H1 (cell line): ENCODE measurements at regions not wholly inside any gene's neighbourhood (a gene's known extent, or its start where the extent isn't known, plus 50 kb on each side); places are given as distances from the start of the nearest gene placed in this dataset.

Experiments
- CTCF ChIA-PET: fragments of 300-600 bp; sonication (Branson Sonifier 250); formaldehyde crosslinking; loops from one replicate; lab custom pipeline; 2021; ENCODE audit not compliant: partially characterized antibody; lab: Charles Lee
- POLR2A ChIA-PET: fragments of 300-600 bp; sonication (Branson Sonifier 250); formaldehyde crosslinking; loops from one replicate; lab custom pipeline; 2021; ENCODE audit warnings: inconsistent platforms; ENCODE audit not compliant: partially characterized antibody; lab: Charles Lee
- DNase-seq, 2 experiments: peaks; one replicate each; pipeline versions ENCODE4 v3.0.0 to v3.0.0-alpha.2; 2010 to 2022; ENCODE audit warnings: low spot score in 2 of 2, low read depth in 1 of 2, mixed read lengths in 1 of 2
- FAIRE-seq: peaks from 2 replicates; lab custom pipeline; 2011; peaks lifted over from hg19 to GRCh38; lab: Jason Lieb, UNC
- H2AFZ ChIP-seq: 2 replicates; pipeline ENCODE4 v1.8.1; 2012; ENCODE audit warnings: low read length, inconsistent platforms
- H2AK5ac ChIP-seq: 2 replicates; pipeline ENCODE4 v1.6.1; 2013; ENCODE audit warnings: low read depth, low read length
- H2BK120ac ChIP-seq: replicated peaks from 2 replicates; pipeline ENCODE3; 2013; ENCODE audit warnings: low read depth, low read length, inconsistent platforms
- H2BK12ac ChIP-seq: 2 replicates; pipeline ENCODE4 v1.6.1; 2013; ENCODE audit warnings: low read depth, low read length
- H2BK15ac ChIP-seq: 2 replicates; pipeline ENCODE4 v1.6.1; 2013; ENCODE audit warnings: low read length
- H2BK20ac ChIP-seq: 2 replicates; pipeline ENCODE4 v1.6.1; 2013; ENCODE audit warnings: low read length
- H2BK5ac ChIP-seq: 2 replicates; pipeline ENCODE4 v1.6.1; 2013; ENCODE audit warnings: low read depth, low read length
- H3K14ac ChIP-seq: 2 replicates; pipeline ENCODE4 v1.6.1; 2013; ENCODE audit warnings: inconsistent platforms; ENCODE audit not compliant: insufficient read length
- H3K18ac ChIP-seq: 2 replicates; pipeline ENCODE4 v1.6.1; 2013; ENCODE audit warnings: low read length; ENCODE audit errors: extremely low read depth
- H3K23ac ChIP-seq: 2 replicates; pipeline ENCODE4 v1.6.1; 2013; ENCODE audit warnings: inconsistent platforms; ENCODE audit not compliant: insufficient read length
- H3K23me2 ChIP-seq: 2 replicates; pipeline ENCODE4 v1.6.1; 2013; ENCODE audit warnings: low read depth, low read length
- H3K27ac ChIP-seq: 2 replicates; pipeline ENCODE4 v1.6.1; 2011; ENCODE audit warnings: low read depth, low read length, inconsistent platforms
- H3K27me3 ChIP-seq, 4 experiments: replicated peaks in 1 of 4; 1 replicate in 1 of 4; 2 replicates in 3 of 4; pipeline versions ENCODE4 v1.6.1 to v1.8.1; 2011 to 2013; ENCODE audit warnings: low read length in 3 of 4, mild to moderate bottlenecking in 3 of 4, inconsistent platforms in 2 of 4, mixed read lengths in 2 of 4, moderate library complexity in 1 of 4; ENCODE audit not compliant: control insufficient read depth in 3 of 4, insufficient read depth in 3 of 4; ENCODE audit errors: extremely low read depth in 1 of 4
- H3K36me3 ChIP-seq, 4 experiments: 2 replicates each; pipeline versions ENCODE4 v1.6.1 to v1.8.1; 2011 to 2013; ENCODE audit warnings: mild to moderate bottlenecking in 4 of 4, low read length in 3 of 4, moderate library complexity in 2 of 4, control low read depth in 1 of 4, inconsistent platforms in 1 of 4; ENCODE audit not compliant: insufficient read depth in 4 of 4, control insufficient read depth in 2 of 4
- H3K4ac ChIP-seq: replicated peaks from 2 replicates; pipeline ENCODE3; 2013; ENCODE audit warnings: low read length, low read depth, mixed read lengths, inconsistent platforms; ENCODE audit not compliant: insufficient read length
- H3K4me1 ChIP-seq, 4 experiments: replicated peaks in 1 of 4; 1 replicate in 1 of 4; 2 replicates in 3 of 4; pipeline versions ENCODE4 v1.6.1 to v1.8.1; 2011 to 2013; ENCODE audit warnings: low read length in 3 of 4, inconsistent platforms in 2 of 4, mixed read lengths in 1 of 4; ENCODE audit not compliant: insufficient read depth in 4 of 4, control insufficient read depth in 3 of 4
- H3K4me2 ChIP-seq, 2 experiments: 2 replicates each; pipeline versions ENCODE4 v1.6.1 to v1.8.1; 2011 to 2013; ENCODE audit warnings: low read depth in 2 of 2, low read length in 2 of 2, control low read depth in 1 of 2, inconsistent platforms in 1 of 2, mild to moderate bottlenecking in 1 of 2; ENCODE audit not compliant: insufficient read depth in 1 of 2
- H3K4me3 ChIP-seq, 4 experiments: fragments of 200-600, 300-600 bp in 1 of 4; sonication (generic), shearing (Covaris generic), sonication (Bioruptor Twin) in 1 of 4; 2 replicates each; pipeline versions ENCODE4 v1.5.1 to v1.8.1; 2011 to 2016; ENCODE audit warnings: low read length in 4 of 4, low read depth in 3 of 4, control low read depth in 2 of 4, inconsistent platforms in 2 of 4, mild to moderate bottlenecking in 2 of 4, mixed read lengths in 1 of 4, moderate library complexity in 1 of 4; ENCODE audit not compliant: insufficient read depth in 2 of 4; ENCODE audit errors: extremely low read depth in 1 of 4
- H3K56ac ChIP-seq: replicated peaks from 2 replicates; pipeline ENCODE3; 2013; ENCODE audit warnings: low read depth, mild to moderate bottlenecking, mixed read lengths, low read length, inconsistent platforms; ENCODE audit not compliant: insufficient read length
- H3K79me1 ChIP-seq: 2 replicates; pipeline ENCODE4 v1.6.1; 2013; ENCODE audit warnings: low read depth, low read length, control low read depth
- H3K79me2 ChIP-seq, 2 experiments: 2 replicates each; pipeline versions ENCODE4 v1.6.1 to v1.8.1; 2012 to 2013; ENCODE audit warnings: low read length in 2 of 2, mild to moderate bottlenecking in 2 of 2, inconsistent platforms in 1 of 2; ENCODE audit not compliant: insufficient read depth in 2 of 2, control insufficient read depth in 1 of 2
- H3K9ac ChIP-seq, 4 experiments: replicated peaks in 1 of 4; 1 replicate in 1 of 4; 2 replicates in 3 of 4; pipeline versions ENCODE4 v1.6.1 to v1.8.1; 2011 to 2013; ENCODE audit warnings: low read depth in 3 of 4, low read length in 3 of 4, control low read depth in 2 of 4, mild to moderate bottlenecking in 2 of 4, moderate library complexity in 2 of 4, inconsistent platforms in 1 of 4; ENCODE audit errors: extremely low read depth in 1 of 4
- H3K9me3 ChIP-seq, 2 experiments: 2 replicates each; pipeline versions ENCODE4 v1.6.1 to v1.8.1; 2012 to 2013; ENCODE audit warnings: mild to moderate bottlenecking in 2 of 2, moderate library complexity in 2 of 2, control low read depth in 1 of 2, inconsistent platforms in 1 of 2, low read depth in 1 of 2, low read length in 1 of 2, mixed read lengths in 1 of 2; ENCODE audit not compliant: insufficient read depth in 2 of 2
- H4K20me1 ChIP-seq, 2 experiments: replicated peaks in 1 of 2; 2 replicates each; pipeline versions ENCODE3 to v1.8.1; 2011 to 2013; ENCODE audit warnings: inconsistent platforms in 2 of 2, low read length in 2 of 2, mild to moderate bottlenecking in 1 of 2; ENCODE audit not compliant: insufficient read depth in 2 of 2, control insufficient read depth in 1 of 2
- H4K5ac ChIP-seq: 2 replicates; pipeline ENCODE4 v1.6.1; 2013; ENCODE audit warnings: low read length, low read depth, mixed read lengths, inconsistent platforms; ENCODE audit not compliant: insufficient read length
- H4K8ac ChIP-seq: 2 replicates; pipeline ENCODE4 v1.8.0; 2013; ENCODE audit warnings: mild to moderate bottlenecking, moderate library complexity, low read length, inconsistent platforms; ENCODE audit not compliant: insufficient read depth; ENCODE audit errors: extremely low read depth
- H4K91ac ChIP-seq: replicated peaks from 2 replicates; pipeline ENCODE3; 2013; ENCODE audit warnings: low read length, mixed read lengths, inconsistent platforms; ENCODE audit not compliant: insufficient read length
- CHD7 ChIP-seq: fragments of 300-600 bp; sonication (generic); IDR thresholded peaks from 2 replicates; pipeline ENCODE4 v1.7.1; 2012; ENCODE audit warnings: low read length, moderate library complexity, mild to moderate bottlenecking, inconsistent platforms; ENCODE audit not compliant: insufficient replicate concordance
- WGBS, 2 experiments: shearing (Covaris generic) in 1 of 2; methylation state at CpG; one replicate each; pipeline versions ENCODE4 v1.1.6 to v1.1.7; 2013 to 2015; ENCODE audit warnings: low lambda C conversion rate in 2 of 2, mixed read lengths in 2 of 2, inconsistent platforms in 1 of 2, low coverage in 1 of 2, missing lambda C conversion rate in 1 of 2; ENCODE audit not compliant: insufficient replicate concordance in 2 of 2, insufficient coverage in 1 of 2, insufficient read length in 1 of 2; ENCODE audit errors: extremely low coverage in 1 of 2, missing lambda C conversion rate in 1 of 2; 5-methylcytosine and 5-hydroxymethylcytosine counted together

GRCh38 chr13:89602655-89603054 lies 1744.8 kb upstream of the MIR17HG start:
- Histone ChIP-seq H2BK20ac (no peak overlapping the region), H2AK5ac (no peak overlapping the region), H3K23ac (no peak overlapping the region), H4K20me1 (no peaks in the 10 kb centered on the region), H3K23me2 (no peaks in the 10 kb centered on the region), H3K4ac (no peak overlapping the region), H2BK5ac (no peak overlapping the region), H2BK12ac (no peak overlapping the region), H4K91ac (no peak overlapping the region), H3K79me2 (no peaks in the 10 kb centered on the region), H3K79me1 (no peaks in the 10 kb centered on the region), H4K8ac (no peak overlapping the region), H2AFZ (no peak overlapping the region), H4K5ac (no peak overlapping the region), H3K9me3 (peaks cover 0 to 12% of the 10 kb centered on the region in 2 experiments; a peak in 2 of 4 replicates), H3K18ac (no peak overlapping the region), H3K4me1 (no peaks in the 10 kb centered on the region), H3K27me3 (no peaks in the 10 kb centered on the region), H3K27ac (no peak overlapping the region), H2BK15ac (no peak overlapping the region), H3K4me2 (no peak overlapping the region), H3K36me3 (no peaks in the 10 kb centered on the region), H3K14ac (no peak overlapping the region), H3K56ac (no peak overlapping the region), H2BK120ac (no peak overlapping the region), H3K9ac (no peak overlapping the region), H3K4me3 (no peak overlapping the region)
- POLR2A ChIA-PET = no interaction called here
- CTCF ChIA-PET = interaction anchor here (0.9 kb wide), 1 partner anchor 83 kb away, joined by 3 read pairs; no protein-coding TSS in a partner anchor
- no peak for FAIRE-seq
- DNase-seq = no peak
- WGBS, 2 experiments = 98% methylated on average over 3 of the region's 3 CpGs; no CpG with 5 or more reads in 1 of the 2 experiments
- TF ChIP-seq CHD7 = no peak
